GM23338 (cell line): ENCODE measurements at regions not wholly inside any gene's neighbourhood (a gene's known extent, or its start where the extent isn't known, plus 50 kb on each side); places are given as distances from the start of the nearest gene placed in this dataset.
"Not testable (repeated sequence)": the region's sequence is repeated elsewhere in the genome, so short reads cannot be mapped to it uniquely, and the experiment has no call there.

Experiments
- ATAC-seq: fragments of 200-7000 bp; cut with Tn5 transposase; 3 replicates; pipeline ENCODE4 v1.9.1; 2020
- DNase-seq: peaks from one replicate; pipeline ENCODE4 v3.0.0-alpha.2; 2015; ENCODE audit warnings: low spot score
- H2AFZ ChIP-seq: fragments of 200-600 bp; sonication (generic); 2 replicates; pipeline ENCODE4 v1.8.0; 2016; ENCODE audit warnings: antibody characterized with exemption, mild to moderate bottlenecking, moderate library complexity
- H3F3A ChIP-seq: fragments of 200-600 bp; sonication (generic); replicated peaks from 2 replicates; pipeline ENCODE4 v1.8.0; 2017; ENCODE audit warnings: antibody characterized with exemption, mixed run types, low read depth
- H3K27ac ChIP-seq: fragments of 200-600 bp; sonication (generic); 2 replicates; pipeline ENCODE4 v1.6.1; 2016; ENCODE audit warnings: low read depth
- H3K27me3 ChIP-seq: fragments of 200-600 bp; sonication (generic); 2 replicates; pipeline ENCODE4 v1.8.0; 2016; ENCODE audit warnings: mild to moderate bottlenecking, mixed run types, moderate library complexity; ENCODE audit not compliant: insufficient read depth
- H3K36me3 ChIP-seq: fragments of 200-600 bp; sonication (generic); 2 replicates; pipeline ENCODE4 v1.8.0; 2016; ENCODE audit warnings: mild to moderate bottlenecking; ENCODE audit not compliant: insufficient read depth
- H3K4me1 ChIP-seq: fragments of 200-600 bp; sonication (generic); 2 replicates; pipeline ENCODE4 v1.8.0; 2016; ENCODE audit warnings: mild to moderate bottlenecking, moderate library complexity; ENCODE audit not compliant: insufficient read depth
- H3K4me2 ChIP-seq: fragments of 200-600 bp; sonication (generic); 2 replicates; pipeline ENCODE4 v1.7.1; 2017; ENCODE audit warnings: mixed run types
- H3K4me3 ChIP-seq: fragments of 200-600 bp; sonication (generic); 2 replicates; pipeline ENCODE4 v1.6.1; 2016; ENCODE audit warnings: mixed run types
- H3K79me2 ChIP-seq: fragments of 200-600 bp; sonication (generic); replicated peaks from 2 replicates; pipeline ENCODE4 v1.8.0; 2017; ENCODE audit warnings: mild to moderate bottlenecking; ENCODE audit not compliant: insufficient read depth
- H3K9me2 ChIP-seq: fragments of 200-600 bp; sonication (generic); 2 replicates; pipeline ENCODE4 v1.8.0; 2017; ENCODE audit not compliant: insufficient read depth
- H4K20me1 ChIP-seq: fragments of 200-600 bp; sonication (generic); replicated peaks from 2 replicates; pipeline ENCODE4 v1.8.0; 2017; ENCODE audit warnings: mild to moderate bottlenecking; ENCODE audit not compliant: insufficient read depth
- H3K27ac Mint-ChIP-seq: 2 replicates; pipeline ENCODE4 v1.8.0; 2020; ENCODE audit warnings: inconsistent platforms, mild to moderate bottlenecking, moderate library complexity, mixed read lengths
- H3K27me3 Mint-ChIP-seq: 3 replicates; pipeline ENCODE4 v1.8.0; 2022; ENCODE audit warnings: low read depth, mild to moderate bottlenecking, moderate library complexity, mixed read lengths, inconsistent platforms; ENCODE audit not compliant: insufficient read depth, poor library complexity
- H3K36me3 Mint-ChIP-seq: 3 replicates; pipeline ENCODE4 v1.8.0; 2021; ENCODE audit warnings: low read depth, mild to moderate bottlenecking, inconsistent platforms, moderate library complexity, mixed read lengths
- H3K4me1 Mint-ChIP-seq: 3 replicates; pipeline ENCODE4 v1.8.0; 2020; ENCODE audit warnings: mild to moderate bottlenecking, inconsistent platforms, mixed read lengths
- H3K4me3 Mint-ChIP-seq: 3 replicates; pipeline ENCODE4 v1.8.0; 2021; ENCODE audit warnings: moderate library complexity, mild to moderate bottlenecking, inconsistent platforms, mixed read lengths
- H3K9me3 Mint-ChIP-seq: 3 replicates; pipeline ENCODE4 v1.8.0; 2020; ENCODE audit warnings: moderate library complexity, mild to moderate bottlenecking, inconsistent platforms, mixed read lengths
- CREB1 ChIP-seq: fragments of 250-450 bp; sonication (Bioruptor Pico); IDR thresholded peaks from 2 replicates; pipeline ENCODE4 v1.5.0; 2020; ENCODE audit warnings: low read depth, mild to moderate bottlenecking, moderate library complexity
- ZNF331 ChIP-seq: fragments of 250-450 bp; sonication (Bioruptor Pico); IDR thresholded peaks from 2 replicates; pipeline ENCODE4 v1.5.0; 2020; ENCODE audit warnings: low read depth, mild to moderate bottlenecking, moderate library complexity
- ZNF462 ChIP-seq: fragments of 250-450 bp; sonication (Bioruptor Pico); IDR thresholded peaks from 2 replicates; pipeline ENCODE4 v1.5.0; 2020; ENCODE audit warnings: mild to moderate bottlenecking, moderate library complexity

GRCh38 chr4:127335073-127335620, 297.6 kb upstream of the INTU start (continued):
- no peak for TF ChIP-seq ZNF462 (CRISPR knock-in tag)
- no peak for TF ChIP-seq ZNF331 (CRISPR knock-in tag)

- H4K20me1 ChIP-seq, result no peaks in the 10 kb centered on the region
- Mint-ChIP-seq H3K4me3 (no peak overlapping the region), H3K4me1 (no peaks in the 10 kb centered on the region), H3K9me3 (no peaks in the 10 kb centered on the region), H3K27me3 (no peaks in the 10 kb centered on the region), H3K27ac (no peak overlapping the region), H3K36me3 (no peaks in the 10 kb centered on the region)
- DNase-seq (no peak), ATAC-seq (no peak)
- H3F3A ChIP-seq, result no peaks in the 10 kb centered on the region
- peaks cover 7% of the 10 kb centered on the region for H3K9me2 ChIP-seq
- no peak overlapping the region for H2AFZ ChIP-seq
- no peaks in the 10 kb centered on the region for H3K27me3 ChIP-seq
- TF ChIP-seq ZNF462 (CRISPR knock-in tag) (no peak), CREB1 (CRISPR knock-in tag) (no peak)
- no peaks in the 10 kb centered on the region for H3K79me2 ChIP-seq
- H3K27ac ChIP-seq, result no peak overlapping the region
- H3K4me3 ChIP-seq, result no peak overlapping the region
- no peaks in the 10 kb centered on the region for H3K36me3 ChIP-seq
- H3K4me2 ChIP-seq, result no peak overlapping the region
- H3K4me1 ChIP-seq, result no peaks in the 10 kb centered on the region
These were observed 297.0 kb upstream of the INTU start for GRCh38 chr4:127335732-127336131.

- H3K36me3 Mint-ChIP-seq, result not testable (repeated sequence)
These were observed 289.6 kb upstream of the INTU start for GRCh38 chr4:127343123-127343522.

More at GRCh38 chr4:127343123-127343522, 289.6 kb upstream of the INTU start:
- not testable (repeated sequence) for H3K9me2 ChIP-seq, H3F3A ChIP-seq, H2AFZ ChIP-seq, H3K4me1 ChIP-seq, DNase-seq, H3K4me3 Mint-ChIP-seq, H3K79me2 ChIP-seq, H3K27me3 Mint-ChIP-seq, H3K4me3 ChIP-seq, H3K36me3 ChIP-seq, ATAC-seq, H3K27ac Mint-ChIP-seq, H3K27me3 ChIP-seq, H3K4me1 Mint-ChIP-seq, H3K9me3 Mint-ChIP-seq, H4K20me1 ChIP-seq, H3K27ac ChIP-seq, H3K4me2 ChIP-seq
